VCaP (cell line): ENCODE measurements at regions not wholly inside any gene's neighbourhood (a gene's known extent, or its start where the extent isn't known, plus 50 kb on each side); places are given as distances from the start of the nearest gene placed in this dataset.

ENCODE experiments used
- H3K27ac ChIP-seq: fragments of 450-650 bp; 2 replicates; pipeline ENCODE4 v1.5.1; 2017
- TF ChIP-seq, protein P1 (sequence below): fragments of 450-650 bp; conservative IDR thresholded peaks from 2 replicates; pipeline ENCODE4 v1.5.1; 2017; ENCODE audit warnings: mild to moderate bottlenecking, moderate library complexity

DNA sequence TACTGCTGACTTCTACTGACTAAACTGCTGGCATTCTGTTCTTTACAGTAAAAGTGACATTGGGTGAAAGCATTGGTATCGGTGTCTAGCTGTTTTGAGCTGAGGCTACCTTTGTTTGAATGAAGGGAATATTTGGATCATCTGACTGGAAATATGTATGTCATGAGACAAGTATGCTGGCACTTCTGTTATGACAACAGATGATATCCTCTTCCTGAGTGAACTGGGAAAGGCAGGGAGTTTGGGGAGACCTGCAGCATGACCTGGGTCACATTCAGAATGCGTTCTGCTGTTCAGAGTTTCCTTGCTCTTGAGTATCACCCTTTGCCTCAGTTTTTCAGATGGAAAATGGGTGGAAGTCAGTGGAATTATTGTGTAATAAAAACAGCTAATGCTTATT lies 81.8 kb downstream of the PLCE1 start:
- TF ChIP-seq, protein P1, sequence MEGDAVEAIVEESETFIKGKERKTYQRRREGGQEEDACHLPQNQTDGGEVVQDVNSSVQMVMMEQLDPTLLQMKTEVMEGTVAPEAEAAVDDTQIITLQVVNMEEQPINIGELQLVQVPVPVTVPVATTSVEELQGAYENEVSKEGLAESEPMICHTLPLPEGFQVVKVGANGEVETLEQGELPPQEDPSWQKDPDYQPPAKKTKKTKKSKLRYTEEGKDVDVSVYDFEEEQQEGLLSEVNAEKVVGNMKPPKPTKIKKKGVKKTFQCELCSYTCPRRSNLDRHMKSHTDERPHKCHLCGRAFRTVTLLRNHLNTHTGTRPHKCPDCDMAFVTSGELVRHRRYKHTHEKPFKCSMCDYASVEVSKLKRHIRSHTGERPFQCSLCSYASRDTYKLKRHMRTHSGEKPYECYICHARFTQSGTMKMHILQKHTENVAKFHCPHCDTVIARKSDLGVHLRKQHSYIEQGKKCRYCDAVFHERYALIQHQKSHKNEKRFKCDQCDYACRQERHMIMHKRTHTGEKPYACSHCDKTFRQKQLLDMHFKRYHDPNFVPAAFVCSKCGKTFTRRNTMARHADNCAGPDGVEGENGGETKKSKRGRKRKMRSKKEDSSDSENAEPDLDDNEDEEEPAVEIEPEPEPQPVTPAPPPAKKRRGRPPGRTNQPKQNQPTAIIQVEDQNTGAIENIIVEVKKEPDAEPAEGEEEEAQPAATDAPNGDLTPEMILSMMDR = no peak
- peak overlapping the region; percentile 67; the same call in 1 of the 2 replicates for H3K27ac ChIP-seq

DNA sequence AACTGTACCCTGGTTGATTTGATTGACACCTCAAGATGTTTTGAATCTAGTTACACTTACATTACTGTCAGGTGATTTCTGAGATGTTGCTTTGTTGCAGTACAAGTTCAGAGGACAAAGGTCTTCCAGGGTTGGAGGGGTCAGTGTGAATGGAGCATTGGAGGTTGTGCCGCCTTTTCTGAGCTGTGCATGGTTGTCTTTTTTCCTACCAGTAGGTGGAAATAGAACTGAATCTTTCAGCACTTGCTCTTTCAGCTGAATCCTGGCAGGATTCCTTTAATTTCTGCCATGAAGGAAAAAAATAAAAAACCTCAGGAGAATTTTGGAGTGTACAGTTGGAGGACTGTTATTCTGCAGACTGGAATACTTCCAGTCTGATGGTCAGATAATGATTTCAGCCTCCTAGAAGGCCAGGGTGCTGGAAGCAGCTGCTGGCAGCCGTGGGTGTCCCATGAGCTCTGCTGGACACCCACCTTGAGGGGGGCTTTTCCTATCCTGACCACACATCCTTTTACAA lies 82.7 kb downstream of the PLCE1 start:
- TF ChIP-seq, protein P1 = peak; percentile 68
- peak overlapping the region; percentile 67 for H3K27ac ChIP-seq

DNA sequence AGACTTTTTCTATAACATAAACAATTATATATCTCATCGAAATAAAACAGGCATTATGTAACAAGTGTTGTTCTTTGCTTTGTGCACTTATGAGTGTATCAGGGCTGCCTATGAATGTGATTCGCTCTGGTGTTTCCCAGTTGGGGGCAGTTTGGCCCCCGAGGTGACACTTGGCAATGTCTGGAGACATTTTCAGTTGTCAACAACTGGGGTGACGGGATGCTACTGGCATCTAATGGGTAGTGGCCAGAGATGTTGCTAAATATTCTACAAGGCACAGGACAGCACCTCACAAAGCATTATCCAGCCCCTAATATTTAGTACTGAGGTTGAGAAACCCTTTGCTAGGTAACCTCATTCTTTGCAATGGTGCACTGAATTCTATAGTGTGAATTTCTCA lies 83.3 kb downstream of the PLCE1 start:
- TF ChIP-seq, protein P1 = no peak
- peak overlapping the region; percentile 67 for H3K27ac ChIP-seq

DNA sequence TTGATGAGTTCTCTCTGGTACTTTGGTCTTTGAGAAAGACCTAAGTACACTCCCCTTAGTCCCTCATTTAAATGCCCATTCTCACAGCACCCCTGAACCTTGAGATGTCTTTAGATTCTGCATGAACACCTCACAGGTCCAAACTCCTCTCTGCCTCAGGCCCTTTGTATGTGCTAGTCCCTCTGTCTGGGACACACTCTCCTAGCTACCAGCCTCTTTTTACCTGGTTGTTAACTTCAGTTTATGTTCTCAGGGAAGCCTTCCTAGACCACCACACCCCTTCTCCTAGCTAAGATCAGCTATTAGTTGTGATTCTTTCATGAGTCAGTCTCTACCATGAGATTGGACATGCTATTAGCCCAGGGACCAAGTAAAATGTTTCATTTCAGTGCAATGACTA lies 86.4 kb downstream of the PLCE1 start:
- no peak overlapping the region for H3K27ac ChIP-seq
- TF ChIP-seq, protein P1 = no peak

DNA sequence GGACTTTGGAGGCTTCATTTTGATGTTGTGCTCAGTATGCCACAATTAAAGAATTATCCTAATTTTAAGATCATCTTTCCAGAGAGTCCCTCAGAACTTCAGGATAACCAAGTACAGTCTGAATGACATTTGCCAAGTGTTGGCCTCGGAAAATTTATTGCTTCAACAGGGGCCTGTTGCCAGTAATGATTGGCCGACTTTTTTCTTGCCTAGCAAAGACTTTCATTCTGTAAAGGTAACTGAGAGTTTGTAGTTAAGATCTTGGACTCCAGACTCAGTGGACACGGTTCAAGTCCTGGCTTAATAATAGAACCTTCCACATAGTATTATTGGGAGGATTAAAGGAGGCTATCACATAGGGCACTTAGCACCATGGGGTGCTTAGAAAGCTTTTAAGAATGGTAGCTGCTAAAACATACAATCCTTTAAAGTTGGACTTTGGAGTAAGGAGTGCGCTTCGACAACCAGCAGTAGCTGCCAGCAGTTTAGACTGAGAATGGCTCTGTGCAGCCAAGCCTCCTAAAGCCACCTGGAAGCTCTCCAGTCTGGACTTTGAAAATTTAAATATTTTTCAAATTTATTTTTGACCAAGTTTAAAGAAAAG lies 90.0 kb downstream of the PLCE1 start:
- H3K27ac ChIP-seq = no peak overlapping the region
- TF ChIP-seq, protein P1 = no peak

DNA sequence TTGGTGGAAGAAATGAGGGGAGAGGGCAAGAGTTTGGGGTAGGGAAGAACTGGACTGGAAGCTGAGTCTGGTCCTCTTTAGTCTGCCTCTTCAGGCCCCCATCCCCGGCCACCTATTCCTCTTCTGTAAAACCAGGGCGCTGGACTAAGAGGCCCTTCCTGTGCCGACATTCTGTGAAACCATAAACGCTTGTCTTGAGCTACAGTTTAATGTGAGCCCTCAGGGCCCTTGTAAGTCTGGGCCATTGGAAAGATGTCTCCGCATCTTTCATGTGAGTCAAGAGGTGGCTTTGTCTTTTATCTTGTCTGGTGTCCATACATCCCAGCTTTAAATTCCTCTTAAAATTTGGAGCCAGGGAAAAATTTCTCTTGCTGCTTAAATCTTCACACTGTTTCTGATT lies 90.6 kb downstream of the PLCE1 start:
- no peak overlapping the region for H3K27ac ChIP-seq
- TF ChIP-seq, protein P1 = no peak

DNA sequence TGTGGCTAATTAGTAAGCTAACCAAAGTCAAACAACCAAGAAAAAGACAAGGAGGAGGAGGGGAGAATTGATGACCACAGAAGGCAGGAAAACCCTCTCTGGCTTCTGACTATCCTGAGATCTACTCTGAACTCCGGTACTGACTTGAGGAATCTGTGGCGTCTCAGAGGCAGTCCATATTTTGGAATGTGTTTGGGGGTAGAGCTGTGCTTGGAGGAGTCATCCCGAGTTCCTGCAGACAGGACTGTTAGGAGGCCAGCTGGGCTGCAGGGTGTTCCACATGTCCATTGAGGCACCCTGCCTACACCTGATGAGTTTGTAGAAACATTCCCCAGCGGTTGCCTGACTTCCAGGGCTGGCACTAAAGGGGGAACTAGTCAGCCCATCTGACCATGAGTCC lies 91.6 kb downstream of the PLCE1 start:
- H3K27ac ChIP-seq = no peak overlapping the region
- TF ChIP-seq, protein P1 = no peak
